Activated B cell treated with CpG ODN at 0.5 μM for 24 hours (primary cell): ENCODE measurements at regions not wholly inside any gene's neighbourhood (a gene's known extent, or its start where the extent isn't known, plus 50 kb on each side); places are given as distances from the start of the nearest gene placed in this dataset.

Experiments used
- ATAC-seq: fragments of 200-7000 bp; cut with Tn5 transposase; one replicate; pipeline ENCODE4 v1.10.0; 2021; ENCODE audit warnings: low read depth, mild to moderate bottlenecking, moderate library complexity
- CTCF ChIA-PET: fragments of 350-600 bp; sonication (Branson Sonifier 250); formaldehyde crosslinking; loops from one replicate; lab custom pipeline; 2021; ENCODE audit warnings: antibody characterized with exemption; lab: Charles Lee
- POLR2A ChIA-PET: fragments of 350-600 bp; sonication (Branson Sonifier 250); formaldehyde crosslinking; loops from one replicate; lab custom pipeline; 2021; ENCODE audit warnings: antibody characterized with exemption; lab: Charles Lee
- DNase-seq: peaks from one replicate; pipeline ENCODE4 v3.0.0; 2022
- H3K27ac Mint-ChIP-seq: one replicate; pipeline ENCODE4 v1.8.0; 2020; ENCODE audit warnings: mixed read lengths
- H3K27me3 Mint-ChIP-seq: one replicate; pipeline ENCODE4 v1.8.0; 2021; ENCODE audit warnings: mixed read lengths
- H3K36me3 Mint-ChIP-seq: one replicate; pipeline ENCODE4 v1.8.0; 2021; ENCODE audit warnings: low read depth, mixed read lengths
- H3K4me1 Mint-ChIP-seq: one replicate; pipeline ENCODE4 v1.8.0; 2021; ENCODE audit warnings: mixed read lengths
- H3K4me3 Mint-ChIP-seq: one replicate; pipeline ENCODE4 v1.8.0; 2020; ENCODE audit warnings: mild to moderate bottlenecking, mixed read lengths
- H3K9me3 Mint-ChIP-seq: one replicate; pipeline ENCODE4 v1.8.0; 2020; ENCODE audit warnings: mixed read lengths
- CTCF ChIP-seq: fragments of 200-600 bp; IDR thresholded peaks from one replicate; pipeline ENCODE4 v1.8.0; 2022; ENCODE audit warnings: antibody characterized with exemption, mild to moderate bottlenecking
- intact Hi-C: fragments of 100-400 bp; cut with micrococcal nuclease; formaldehyde crosslinking; loops from one replicate; pipeline ENCODE4 v1.15.1; 2024

- no peak overlapping the region for H3K4me3 Mint-ChIP-seq
- H3K27me3 Mint-ChIP-seq = peaks cover 5% of the 10 kb centered on the region
- no peaks in the 10 kb centered on the region for H3K36me3 Mint-ChIP-seq
- no peak for DNase-seq
- no peaks in the 10 kb centered on the region for H3K4me1 Mint-ChIP-seq
- H3K9me3 Mint-ChIP-seq = no peaks in the 10 kb centered on the region
- no peak for ATAC-seq
- intact Hi-C loops = no loop called here
- TF ChIP-seq CTCF = no peak
- ChIA-PET POLR2A (no interaction called here), CTCF (no interaction called here)
- H3K27ac Mint-ChIP-seq = no peak overlapping the region
Observed at GRCh38 chr4:41410049-41410448, 127.9 kb upstream of the LIMCH1 start.

GRCh38 chr4:41413670-41414411, 124.1 kb upstream of the LIMCH1 start:
- no peak overlapping the region for H3K4me3 Mint-ChIP-seq
- H3K27ac Mint-ChIP-seq = no peak overlapping the region

GRCh38 chr4:41414412-41414779, 123.6 kb upstream of the LIMCH1 start:
- Mint-ChIP-seq H3K9me3 (no peaks in the 10 kb centered on the region), H3K36me3 (no peaks in the 10 kb centered on the region), H3K27me3 (peaks cover 5% of the 10 kb centered on the region), H3K4me3 (no peak overlapping the region), H3K27ac (no peak overlapping the region), H3K4me1 (no peaks in the 10 kb centered on the region)
- ATAC-seq (no peak), DNase-seq (no peak)
- POLR2A ChIA-PET = no interaction called here
- CTCF ChIA-PET = no interaction called here
- intact Hi-C loops = no loop called here
- no peak for TF ChIP-seq CTCF

More at GRCh38 chr4:41413670-41414411, 124.1 kb upstream of the LIMCH1 start:
- CTCF ChIA-PET = no interaction called here
- no peak for TF ChIP-seq CTCF
- POLR2A ChIA-PET = no interaction called here
- ATAC-seq (no peak), DNase-seq (no peak)
- H3K9me3 Mint-ChIP-seq = no peaks in the 10 kb centered on the region
- no peaks in the 10 kb centered on the region for H3K36me3 Mint-ChIP-seq
- intact Hi-C loops = no loop called here
- no peaks in the 10 kb centered on the region for H3K4me1 Mint-ChIP-seq
- H3K27me3 Mint-ChIP-seq = peaks cover 5% of the 10 kb centered on the region

- H3K27ac Mint-ChIP-seq = no peak overlapping the region
- ChIA-PET POLR2A (no interaction called here), CTCF (no interaction called here)
- no peaks in the 10 kb centered on the region for H3K36me3 Mint-ChIP-seq
- DNase-seq (no peak), ATAC-seq (no peak)
- H3K4me1 Mint-ChIP-seq = no peaks in the 10 kb centered on the region
- no peak overlapping the region for H3K4me3 Mint-ChIP-seq
- H3K9me3 Mint-ChIP-seq = no peaks in the 10 kb centered on the region
- TF ChIP-seq CTCF = no peak
- H3K27me3 Mint-ChIP-seq = peaks cover 3% of the 10 kb centered on the region
- intact Hi-C loops = no loop called here
Observed at GRCh38 chr4:41418444-41418843, 119.5 kb upstream of the LIMCH1 start.

- Mint-ChIP-seq H3K4me3 (no peak overlapping the region), H3K27ac (no peak overlapping the region), H3K9me3 (no peaks in the 10 kb centered on the region), H3K27me3 (no peaks in the 10 kb centered on the region), H3K4me1 (no peaks in the 10 kb centered on the region), H3K36me3 (no peaks in the 10 kb centered on the region)
- DNase-seq (no peak), ATAC-seq (no peak)
- POLR2A ChIA-PET = no interaction called here
- CTCF ChIA-PET = no interaction called here
- intact Hi-C loops = no loop called here
- TF ChIP-seq CTCF = no peak
Observed at GRCh38 chr4:41420541-41420940, 117.4 kb upstream of the LIMCH1 start.
